HG03196 (cell line): ENCODE measurements at regions not wholly inside any gene's neighbourhood (a gene's known extent, or its start where the extent isn't known, plus 50 kb on each side); places are given as distances from the start of the nearest gene placed in this dataset.
"Not testable (repeated sequence)": the region's sequence is repeated elsewhere in the genome, so short reads cannot be mapped to it uniquely, and the experiment has no call there.

Experiments used
- ATAC-seq: cut with Tn5 transposase; IDR thresholded peaks from one replicate; pipeline ENCODE4 v1.9.1; 2021; ENCODE audit not compliant: unreplicated experiment

DNA sequence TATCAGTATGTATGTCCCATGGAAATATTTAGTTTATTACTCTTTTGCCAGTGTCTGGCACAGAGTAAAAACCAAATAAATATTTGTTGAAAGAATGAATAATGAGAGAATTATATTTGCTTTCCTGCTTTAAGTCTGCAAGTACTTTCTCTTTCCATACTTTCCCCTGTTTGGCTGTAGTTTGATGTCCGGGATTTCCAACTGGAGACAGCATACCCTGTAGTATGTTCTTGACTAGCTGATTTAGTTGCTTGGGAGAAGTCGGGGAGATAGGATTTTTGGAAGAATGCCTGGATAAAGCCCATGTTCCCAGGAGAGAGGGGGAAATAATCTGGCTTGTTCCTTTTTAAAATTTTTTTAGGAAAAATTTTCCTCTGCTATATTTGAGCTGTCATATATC is 516.1 kb downstream of the CCSER2 start:
- ATAC-seq = no peak

DNA sequence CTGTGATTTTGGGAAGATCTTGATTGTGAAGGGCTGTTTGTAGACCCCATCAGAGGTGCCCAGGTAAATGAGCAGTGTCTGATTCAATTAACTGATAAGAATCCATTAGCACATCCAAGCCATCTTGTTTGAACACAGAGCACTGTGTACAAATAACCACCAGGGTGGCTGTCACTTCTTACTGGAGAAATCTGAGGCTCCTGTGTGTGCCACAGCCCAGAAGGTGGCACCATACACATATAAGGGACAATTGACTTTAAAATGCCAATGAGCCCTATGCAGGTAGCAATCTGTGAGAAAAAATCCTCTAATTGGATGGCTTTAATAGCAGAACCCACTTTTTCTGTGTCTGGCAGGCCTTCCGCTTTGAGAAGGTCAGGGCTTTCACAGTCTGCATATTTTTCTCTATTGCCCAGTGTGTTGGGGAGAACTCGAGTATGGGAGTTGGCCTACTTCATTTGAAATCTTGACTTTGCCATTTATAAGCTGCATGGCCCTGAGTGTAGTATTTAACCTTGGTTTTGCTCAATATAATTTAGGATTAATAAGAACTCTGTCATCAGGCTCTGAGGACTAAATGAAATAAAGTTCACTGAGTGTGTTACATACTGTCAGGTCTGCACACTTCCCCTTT is 517.4 kb downstream of the CCSER2 start:
- ATAC-seq = no peak

DNA sequence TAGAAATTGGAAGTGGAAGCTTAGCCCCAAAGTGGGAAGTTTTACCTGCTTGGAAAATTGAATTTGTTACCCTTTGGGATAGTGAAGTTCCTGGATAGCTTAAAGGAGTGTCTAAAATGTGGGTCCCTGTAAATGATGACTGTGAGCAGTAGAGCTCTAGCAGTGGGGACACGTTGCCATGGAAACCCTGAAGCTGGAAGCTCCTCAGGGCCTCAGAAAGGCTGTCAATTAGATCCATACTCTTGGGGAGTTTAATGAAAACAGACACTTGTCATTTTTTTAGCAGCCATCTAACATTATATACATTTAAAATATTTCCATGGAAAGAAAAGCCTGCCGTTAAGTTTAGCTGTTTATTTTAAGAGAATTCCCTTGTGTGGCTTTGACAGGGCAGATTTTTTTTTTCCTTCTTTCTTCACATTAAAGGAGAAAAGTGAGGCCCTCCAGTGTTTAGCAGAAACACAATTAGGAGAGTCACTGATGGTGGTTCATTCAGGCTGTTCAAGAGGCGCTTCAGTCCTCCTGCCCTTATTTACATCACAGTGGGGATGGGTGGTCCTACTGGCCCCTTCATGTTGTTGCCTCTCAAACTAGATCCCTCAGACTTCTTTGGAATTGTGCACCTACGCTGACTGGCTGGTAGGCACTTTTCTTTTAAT is 518.4 kb downstream of the CCSER2 start:
- no peak for ATAC-seq

DNA sequence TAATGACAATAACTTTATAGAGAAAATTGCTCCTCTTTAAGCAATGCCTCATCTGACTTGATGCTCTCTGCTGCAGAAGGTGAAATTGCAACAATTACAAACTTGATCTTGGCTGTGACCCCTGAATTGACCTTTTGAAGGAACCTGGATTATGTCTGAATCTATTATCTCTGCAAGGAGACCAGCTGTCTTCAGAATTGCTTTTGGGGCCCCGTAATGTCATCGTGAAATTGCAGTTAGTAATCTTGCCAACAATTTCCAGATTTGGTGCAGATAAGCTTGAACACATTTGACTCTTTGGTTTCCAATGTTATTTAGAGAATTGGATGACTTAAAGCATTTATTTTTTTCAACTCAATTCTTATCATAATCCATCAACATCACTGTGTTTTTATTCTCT is 520.6 kb downstream of the CCSER2 start:
- no peak for ATAC-seq

DNA sequence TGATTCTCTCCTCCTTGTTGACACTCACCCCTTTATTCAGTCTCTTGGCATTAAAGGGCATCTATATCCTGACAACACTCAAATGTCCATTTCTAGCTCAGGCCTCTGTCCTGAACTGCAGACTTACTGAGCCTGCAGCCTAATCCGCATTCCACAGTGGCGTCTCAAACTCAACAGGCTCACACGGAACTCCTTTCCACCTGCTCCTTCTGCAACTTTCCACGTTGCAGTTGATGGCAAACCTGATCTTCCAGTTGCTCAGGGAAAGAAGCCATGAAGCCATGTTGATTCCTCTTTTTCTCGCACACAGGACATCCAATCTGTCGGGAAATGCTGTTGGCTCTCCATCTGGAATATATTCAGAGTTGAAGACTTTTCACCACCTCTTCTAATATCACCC is 522.4 kb downstream of the CCSER2 start:
- ATAC-seq = no peak

DNA sequence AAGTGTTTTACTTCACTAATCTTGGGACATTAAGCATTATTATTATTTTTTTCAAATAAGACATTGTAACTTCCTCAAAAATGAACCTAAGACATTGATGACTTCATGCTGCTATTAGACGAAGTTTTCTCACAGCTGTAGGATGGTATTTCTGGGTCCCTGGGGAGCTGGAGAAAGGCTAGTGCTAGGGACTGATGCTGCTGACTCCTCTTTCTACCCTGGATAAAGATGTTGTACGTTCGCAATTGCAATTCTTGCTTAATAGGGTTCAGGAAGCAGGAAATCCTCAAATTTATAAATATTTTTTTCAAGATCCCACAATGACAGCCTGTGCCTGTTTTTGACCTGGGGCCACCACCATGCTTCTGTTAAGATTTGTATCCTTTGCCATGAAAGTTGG is 526.0 kb downstream of the CCSER2 start:
- ATAC-seq = no peak

DNA sequence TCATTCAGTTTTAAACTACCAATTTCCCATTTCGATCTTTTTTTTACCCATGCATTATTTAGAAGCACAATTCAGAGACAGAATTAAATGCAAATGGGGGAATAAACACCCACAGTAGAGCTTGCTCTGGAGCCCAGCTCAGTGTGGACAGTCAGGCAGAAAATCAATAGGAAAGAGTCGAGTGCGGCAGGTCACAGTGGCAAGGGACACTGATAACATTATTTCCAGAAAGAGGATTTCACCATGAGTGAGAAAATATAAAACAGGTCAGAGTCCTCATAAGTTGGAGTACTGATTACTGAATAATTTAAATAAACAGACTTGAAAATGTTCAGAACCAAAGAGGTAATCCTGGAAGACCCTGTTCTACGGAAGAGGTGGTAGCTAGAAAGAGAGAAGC is 532.5 kb downstream of the CCSER2 start:
- ATAC-seq = no peak

DNA sequence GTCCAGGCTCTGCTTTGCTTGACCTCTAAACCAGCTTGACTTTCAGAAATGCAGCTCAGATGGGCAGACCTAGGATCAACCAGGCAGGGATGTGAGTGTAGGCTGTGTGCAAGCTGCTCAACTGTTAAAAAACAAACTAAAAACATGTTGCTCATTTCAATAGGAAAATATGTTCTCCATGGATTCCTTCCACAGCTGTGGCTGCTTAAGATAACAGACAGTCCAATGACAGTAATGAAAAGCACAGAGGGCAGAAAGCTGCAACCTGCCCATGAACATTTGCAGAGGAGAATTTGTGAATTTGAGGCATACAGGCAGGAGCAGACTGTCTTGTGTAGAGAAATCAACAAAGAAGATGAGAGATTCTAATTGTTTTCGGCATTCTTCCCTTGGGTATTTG is 534.2 kb downstream of the CCSER2 start:
- ATAC-seq = no peak

DNA sequence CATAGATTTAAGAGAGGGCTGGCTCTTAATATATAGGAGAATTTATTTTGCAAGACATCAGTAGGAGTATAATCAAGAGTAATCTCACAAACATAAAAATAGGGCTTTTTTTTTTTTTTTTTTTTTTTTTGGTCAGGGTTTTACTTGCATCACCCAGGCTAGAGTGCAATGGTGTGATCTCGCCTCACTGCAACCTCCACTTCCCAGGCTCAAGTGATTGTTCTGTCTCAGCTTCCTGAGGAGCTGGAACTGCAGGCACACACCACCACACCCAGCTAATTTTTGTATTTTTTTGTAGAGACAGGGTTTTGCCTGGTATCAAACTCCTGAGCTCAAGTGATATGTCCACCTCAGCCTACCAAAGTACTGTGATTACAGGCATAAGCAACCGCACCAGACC is 535.3 kb downstream of the CCSER2 start:
- ATAC-seq = no peak

DNA sequence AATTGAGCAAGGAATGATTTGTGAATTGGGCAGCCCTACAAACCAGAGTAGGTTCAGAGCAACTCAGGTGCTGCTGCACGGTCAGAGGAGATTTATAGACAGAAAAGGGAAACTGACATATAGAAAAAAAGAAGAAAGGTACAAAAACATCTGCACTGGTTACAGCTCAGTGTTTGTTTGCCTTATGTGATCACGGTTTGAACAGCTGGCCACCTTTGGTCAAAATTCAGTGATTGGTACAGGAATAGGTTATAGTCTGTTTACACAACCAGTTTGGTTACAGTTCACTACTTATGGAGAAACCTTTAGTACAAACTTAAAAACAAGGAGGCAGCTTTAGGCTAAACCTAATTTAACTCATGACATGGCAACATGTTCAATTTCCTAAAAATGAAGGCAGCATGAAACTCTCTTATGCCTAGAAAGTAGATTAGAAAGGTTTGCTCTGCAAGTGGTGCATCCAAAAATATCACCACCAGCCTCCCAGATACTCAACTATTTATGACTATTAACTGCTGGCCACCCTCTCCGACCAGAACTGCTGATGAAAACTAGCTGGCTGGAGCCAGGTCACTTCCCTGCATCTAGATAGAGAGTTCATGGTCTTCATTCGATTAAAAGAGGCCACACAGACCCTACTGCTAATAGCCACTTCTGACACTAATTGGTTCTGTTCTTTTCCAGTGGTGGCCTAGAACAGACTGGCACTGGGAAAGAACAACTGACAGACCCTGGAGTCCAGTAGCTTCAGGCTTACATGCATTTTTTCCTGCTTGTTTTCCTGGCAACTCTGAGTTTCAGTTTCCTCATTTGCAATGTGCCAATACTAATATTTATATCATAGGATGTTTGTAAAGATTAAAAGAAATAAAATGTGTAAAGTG is 548.0 kb downstream of the CCSER2 start:
- ATAC-seq = no peak

DNA sequence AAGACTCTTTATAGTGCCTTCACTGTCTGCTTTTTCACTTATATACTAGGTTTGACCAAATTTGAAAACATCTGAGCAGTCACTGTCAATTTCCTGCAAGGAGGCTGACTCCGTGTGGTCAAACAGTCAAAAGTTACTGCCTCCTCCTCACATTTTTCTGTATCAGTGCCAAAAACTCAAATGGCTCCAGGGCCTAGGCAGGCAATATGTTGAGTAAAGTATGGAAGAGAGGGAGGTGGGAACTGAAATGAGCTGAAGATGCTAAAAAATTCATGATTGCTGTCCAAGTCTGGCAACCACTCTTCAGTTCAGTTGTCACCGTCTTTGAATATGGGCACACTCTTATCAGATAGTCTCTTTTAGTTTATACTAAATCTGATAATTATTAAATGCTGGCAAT is 551.6 kb downstream of the CCSER2 start:
- no peak for ATAC-seq

DNA sequence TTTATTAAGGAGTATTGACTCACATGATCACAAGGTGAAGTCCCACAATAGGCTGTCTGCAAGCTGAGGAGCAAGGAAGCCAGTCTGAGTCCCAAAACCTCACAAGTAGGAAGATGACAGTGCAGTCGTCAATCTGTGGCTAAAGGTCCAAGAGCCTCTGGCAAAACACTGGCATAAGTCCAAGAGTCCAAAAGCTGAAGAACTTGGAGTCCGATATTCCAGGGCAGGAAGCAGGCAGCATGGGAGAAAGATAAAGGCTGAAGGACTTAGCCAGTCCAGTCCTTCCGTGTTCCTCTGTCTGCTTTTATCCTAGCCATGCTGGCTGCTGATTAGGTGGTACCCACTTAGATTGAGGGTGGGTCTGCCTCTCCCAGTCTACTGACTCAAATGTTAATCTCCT is 553.3 kb downstream of the CCSER2 start:
- not testable (repeated sequence) for ATAC-seq

DNA sequence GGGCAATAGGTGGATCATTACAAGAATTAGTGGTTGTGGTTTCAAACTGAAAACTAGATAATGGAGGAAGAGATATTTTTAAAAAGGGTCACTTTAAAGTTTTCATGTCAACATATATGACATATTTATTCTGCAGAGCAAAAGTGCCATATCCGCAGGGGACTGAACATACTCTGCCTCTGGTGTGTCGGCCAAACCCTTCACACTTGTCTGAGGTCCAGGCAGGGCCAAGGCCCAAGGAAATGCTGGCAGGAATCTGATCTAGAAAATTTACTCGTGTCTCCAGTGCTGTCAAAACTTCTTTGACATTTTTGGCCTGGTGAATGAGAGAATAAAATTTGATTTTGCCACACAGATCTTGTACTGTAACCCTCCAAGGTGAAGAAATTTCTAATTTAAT is 562.3 kb downstream of the CCSER2 start:
- no peak for ATAC-seq

DNA sequence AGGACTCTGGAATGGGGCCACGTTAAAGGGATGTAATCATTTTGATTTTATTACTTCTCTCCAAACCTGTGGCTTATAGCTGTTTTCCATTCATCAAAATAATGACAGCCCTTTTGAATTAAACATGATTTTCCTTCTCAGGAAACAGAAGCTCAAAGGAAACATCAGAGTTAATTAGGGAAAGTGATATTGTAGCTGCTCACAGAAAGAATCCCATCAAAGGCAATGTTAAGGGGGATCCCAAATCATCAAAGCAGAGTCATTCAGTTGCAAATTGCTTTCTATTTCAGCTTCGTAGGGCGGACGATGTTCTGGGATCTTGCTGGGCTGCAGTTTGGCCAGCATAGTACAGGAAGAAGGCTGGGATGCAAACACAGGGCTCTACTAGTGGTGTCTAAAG is 563.2 kb downstream of the CCSER2 start:
- no peak for ATAC-seq

DNA sequence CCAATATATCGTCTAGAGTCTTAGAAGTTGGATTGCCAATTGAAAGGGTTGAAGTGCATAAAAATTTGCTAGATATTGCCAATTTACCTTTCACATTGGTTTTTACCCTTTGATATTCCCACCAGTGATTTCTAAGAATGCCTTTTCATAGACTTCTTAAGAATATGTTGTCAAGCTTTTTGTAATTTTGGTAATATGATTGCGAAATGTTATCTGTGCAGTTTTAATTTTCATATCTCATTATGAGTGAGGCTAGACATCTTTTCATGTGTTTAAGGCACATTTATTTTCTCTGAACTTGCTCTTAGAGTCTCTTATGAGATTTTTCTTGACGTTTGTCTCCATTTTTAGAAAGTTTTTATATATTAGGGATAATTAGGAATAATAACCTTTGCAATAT is 567.2 kb downstream of the CCSER2 start:
- no peak for ATAC-seq

DNA sequence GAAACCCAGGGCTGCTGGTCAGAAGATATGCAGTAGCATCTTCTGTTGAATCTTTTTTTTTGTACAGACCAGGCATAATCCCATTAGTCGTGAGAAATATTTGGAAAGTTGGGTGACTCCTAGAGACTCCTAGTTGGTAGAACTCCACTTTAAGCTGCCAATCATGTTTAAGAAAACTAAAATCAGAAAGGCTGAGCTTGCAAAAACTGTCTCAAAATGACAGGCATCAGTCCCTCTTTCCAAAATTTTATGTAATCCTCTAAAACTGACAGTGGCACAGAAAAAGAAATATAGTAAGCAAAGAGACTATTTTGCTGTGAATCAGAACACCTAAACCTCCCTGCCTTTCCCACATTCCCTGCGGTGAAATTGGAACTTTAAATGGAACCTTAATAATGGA is 568.5 kb downstream of the CCSER2 start:
- ATAC-seq = no peak

DNA sequence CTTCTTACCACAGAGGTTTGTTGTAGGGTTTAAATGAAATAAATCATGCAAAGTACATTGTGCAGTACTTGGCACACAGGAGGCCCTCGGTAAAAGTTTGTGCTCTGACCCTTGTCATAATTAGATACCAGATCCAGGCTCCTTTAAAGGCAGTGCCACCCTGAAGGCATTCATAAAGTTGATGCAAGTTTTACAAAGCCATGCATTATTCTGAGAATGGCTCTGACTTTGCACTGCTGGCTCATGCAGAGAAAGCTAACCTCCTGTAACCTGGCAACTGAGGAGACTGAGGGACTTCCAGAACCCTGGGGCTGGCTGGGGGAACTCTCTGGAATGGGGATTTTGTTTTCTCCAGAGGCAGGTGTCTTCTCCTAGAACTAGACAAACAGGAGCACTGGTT is 570.9 kb downstream of the CCSER2 start:
- no peak for ATAC-seq

DNA sequence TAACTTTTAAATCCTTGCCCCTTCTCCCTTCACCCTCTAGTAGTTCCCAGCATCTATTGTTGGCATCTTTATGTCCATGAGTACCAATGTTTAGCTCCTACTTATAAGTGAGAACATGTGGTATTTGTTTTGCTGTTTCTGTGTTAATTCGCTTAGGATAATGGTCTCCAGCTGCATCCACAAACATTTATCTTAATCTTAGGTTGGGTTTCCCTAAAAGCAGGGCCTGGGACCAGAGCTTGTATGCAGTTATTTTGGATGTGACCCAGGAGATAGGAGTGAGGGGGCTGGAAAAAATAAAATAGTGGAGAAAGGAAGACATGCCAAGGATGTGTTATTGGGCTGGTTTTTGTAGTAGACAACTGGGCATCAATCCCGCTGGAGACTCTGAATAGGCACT is 571.8 kb downstream of the CCSER2 start:
- no peak for ATAC-seq

DNA sequence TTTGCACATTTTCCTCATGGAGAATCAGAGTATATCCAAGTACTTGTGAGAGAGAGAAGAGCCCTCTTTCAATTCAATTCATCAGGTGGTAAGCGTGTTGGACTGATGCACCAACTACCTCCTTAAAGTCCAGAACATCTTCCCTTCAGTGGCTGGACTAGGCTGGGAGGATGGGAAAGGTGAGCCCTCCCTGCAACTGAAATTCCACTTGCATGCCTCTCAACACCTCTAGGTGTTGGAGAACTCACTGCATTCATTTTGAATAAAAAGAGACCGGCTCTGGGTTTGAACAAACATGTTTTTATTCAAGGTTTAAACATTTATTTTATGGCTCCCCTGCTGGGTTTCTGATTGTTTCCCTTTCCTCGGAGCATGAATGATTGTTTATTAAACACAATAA is 573.5 kb downstream of the CCSER2 start:
- no peak for ATAC-seq

DNA sequence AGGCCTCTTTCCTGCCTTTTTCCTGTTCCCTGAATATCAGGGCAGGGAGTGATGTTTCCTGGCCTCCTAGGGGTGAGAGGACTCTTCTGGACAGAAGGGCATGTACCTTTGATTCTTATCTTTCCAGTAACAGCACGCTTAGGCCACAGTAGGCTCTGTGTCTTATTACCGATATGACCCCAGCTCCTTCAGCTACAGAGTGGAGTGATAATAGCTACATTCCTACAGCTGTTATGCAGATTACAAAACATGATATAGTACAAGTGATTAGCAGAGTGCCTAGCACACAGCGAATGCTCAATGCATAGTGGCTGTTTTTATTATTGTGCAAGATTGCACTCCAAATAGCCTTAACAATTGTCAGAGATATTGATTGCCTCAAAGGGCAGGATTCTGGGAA is 574.2 kb downstream of the CCSER2 start:
- no peak for ATAC-seq

DNA sequence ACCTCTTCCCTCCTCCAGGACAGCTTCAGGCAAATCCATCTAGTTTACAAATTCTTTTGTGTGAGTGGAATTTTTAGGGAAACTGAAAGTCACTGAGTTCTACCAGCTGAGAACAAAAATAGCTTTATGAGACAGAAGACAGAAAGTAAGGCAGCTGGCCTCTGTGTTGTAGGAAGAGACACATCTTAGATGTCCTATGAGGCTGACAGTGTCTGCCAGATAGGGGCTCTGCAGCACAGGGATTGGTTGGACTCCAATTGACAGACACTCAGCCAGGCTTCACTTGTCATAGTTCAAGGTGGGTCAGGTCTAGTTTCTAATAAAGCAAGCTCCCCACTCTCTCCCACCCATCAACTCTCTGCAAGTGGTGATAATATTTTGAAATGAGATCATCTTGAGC is 574.9 kb downstream of the CCSER2 start:
- no peak for ATAC-seq

DNA sequence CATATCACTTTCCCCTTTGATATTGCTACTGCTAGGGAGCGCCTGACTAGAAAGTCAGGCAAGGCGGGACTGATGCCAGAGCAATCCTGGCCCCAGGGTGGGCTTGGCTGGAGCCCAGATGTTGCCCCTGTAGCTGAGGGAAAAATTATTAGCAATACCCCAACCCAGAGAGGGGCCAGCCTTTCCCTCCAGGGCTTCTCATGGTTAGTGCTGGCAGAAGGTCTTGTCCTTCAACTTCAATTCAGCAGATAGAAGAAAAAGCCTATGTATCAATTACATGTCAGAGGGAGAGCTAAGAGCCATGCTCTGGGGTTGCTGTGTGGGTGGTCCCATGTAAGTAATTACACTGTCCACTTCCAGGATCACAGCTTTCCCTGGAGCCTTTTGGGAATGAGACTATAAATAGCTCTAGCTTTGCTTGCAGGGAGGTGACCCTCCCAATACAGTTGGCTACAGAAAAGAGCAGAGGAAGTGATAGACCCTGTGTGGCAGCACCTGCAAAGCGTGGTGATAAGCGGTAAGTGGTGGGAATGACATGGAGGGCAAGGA is 579.1 kb downstream of the CCSER2 start:
- ATAC-seq = no peak
